ENCODE measurements at regions not wholly inside any gene's neighbourhood (a gene's known extent, or its start where the extent isn't known, plus 50 kb on each side); places are given as distances from the start of the nearest gene placed in this dataset.

- TF ChIP-seq TCF3 (IDR thresholded peaks at IDR 0.05; ENCODE audit: borderline replicate concordance, insufficient read depth, low read depth, low read length) (no peak), ATF2 (IDR thresholded peaks at IDR 0.05; ENCODE audit: low read length) (no peak), JUNB (IDR thresholded peaks at IDR 0.05) (no peak), POLR2A (IDR thresholded peaks at IDR 0.05; ENCODE audit: low read depth, low read length) (no peak), SPI1 (IDR thresholded peaks at IDR 0.05; ENCODE audit: borderline replicate concordance, insufficient read depth, low read depth, low read length) (no peak), FOXM1 (IDR thresholded peaks at IDR 0.05; ENCODE audit: low read depth, low read length) (no peak)
- TF ChIP-seq, protein P1, sequence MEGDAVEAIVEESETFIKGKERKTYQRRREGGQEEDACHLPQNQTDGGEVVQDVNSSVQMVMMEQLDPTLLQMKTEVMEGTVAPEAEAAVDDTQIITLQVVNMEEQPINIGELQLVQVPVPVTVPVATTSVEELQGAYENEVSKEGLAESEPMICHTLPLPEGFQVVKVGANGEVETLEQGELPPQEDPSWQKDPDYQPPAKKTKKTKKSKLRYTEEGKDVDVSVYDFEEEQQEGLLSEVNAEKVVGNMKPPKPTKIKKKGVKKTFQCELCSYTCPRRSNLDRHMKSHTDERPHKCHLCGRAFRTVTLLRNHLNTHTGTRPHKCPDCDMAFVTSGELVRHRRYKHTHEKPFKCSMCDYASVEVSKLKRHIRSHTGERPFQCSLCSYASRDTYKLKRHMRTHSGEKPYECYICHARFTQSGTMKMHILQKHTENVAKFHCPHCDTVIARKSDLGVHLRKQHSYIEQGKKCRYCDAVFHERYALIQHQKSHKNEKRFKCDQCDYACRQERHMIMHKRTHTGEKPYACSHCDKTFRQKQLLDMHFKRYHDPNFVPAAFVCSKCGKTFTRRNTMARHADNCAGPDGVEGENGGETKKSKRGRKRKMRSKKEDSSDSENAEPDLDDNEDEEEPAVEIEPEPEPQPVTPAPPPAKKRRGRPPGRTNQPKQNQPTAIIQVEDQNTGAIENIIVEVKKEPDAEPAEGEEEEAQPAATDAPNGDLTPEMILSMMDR (IDR thresholded peaks at IDR 0.05 in 2 of 3, conservative IDR thresholded peaks at IDR 0.05 in 1 of 3; ENCODE audit: control insufficient read depth in 2 of 3, extremely low read depth in 1 of 3, insufficient read depth in 1 of 3, low read depth in 3 of 3, low read length in 3 of 3) = no peak
Observed at GRCh38 chr1:224533517-224533916, 82.6 kb upstream of the CNIH3 start.

Measured in GM12878 (cell line).